HG02981 (cell line): ENCODE measurements at regions not wholly inside any gene's neighbourhood (a gene's known extent, or its start where the extent isn't known, plus 50 kb on each side); places are given as distances from the start of the nearest gene placed in this dataset.

Experiments
- ATAC-seq: cut with Tn5 transposase; IDR thresholded peaks from one replicate; pipeline ENCODE4 v1.9.1; 2021; ENCODE audit warnings: mild to moderate bottlenecking, moderate library complexity; ENCODE audit not compliant: unreplicated experiment

DNA sequence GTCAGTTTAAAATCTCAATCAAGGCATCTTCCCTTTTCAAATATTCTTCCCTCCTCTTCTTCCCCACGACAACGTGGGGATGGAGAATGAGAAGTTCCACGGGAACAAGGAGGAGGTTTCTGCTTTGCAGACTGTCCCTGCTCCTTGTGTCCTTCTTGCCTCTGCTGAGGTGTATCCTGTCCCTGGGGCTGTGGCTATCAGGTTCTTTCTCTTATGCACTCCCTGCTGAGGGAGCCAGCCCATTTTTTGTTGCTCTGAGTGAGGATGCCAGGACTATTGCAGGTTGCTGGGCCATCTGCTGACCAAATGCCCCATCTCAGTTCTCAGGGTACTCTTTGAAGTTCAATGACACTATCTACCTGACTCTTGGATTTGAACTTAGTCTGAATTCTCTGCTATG is 533.6 kb downstream of the RNF144B start:
- ATAC-seq, result no peak

DNA sequence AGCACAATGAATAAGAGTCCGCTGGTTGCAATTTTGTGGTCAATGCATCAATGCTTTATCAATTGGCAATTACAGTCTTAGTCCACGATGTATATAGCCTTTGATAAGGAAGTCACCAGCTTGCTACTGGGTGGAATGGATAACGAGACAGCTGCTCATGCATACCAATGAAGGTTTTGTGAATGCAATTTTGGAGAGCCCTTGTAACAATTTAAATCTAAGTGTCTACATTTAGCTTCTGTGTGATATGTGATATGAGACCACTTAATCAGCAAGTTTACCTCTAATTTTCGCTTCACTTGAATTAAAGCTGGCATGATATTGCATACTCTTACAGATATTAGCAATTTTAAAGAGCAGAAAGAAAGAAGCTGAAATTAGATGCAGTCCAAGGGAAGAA is 543.9 kb downstream of the RNF144B start:
- ATAC-seq, result no peak

DNA sequence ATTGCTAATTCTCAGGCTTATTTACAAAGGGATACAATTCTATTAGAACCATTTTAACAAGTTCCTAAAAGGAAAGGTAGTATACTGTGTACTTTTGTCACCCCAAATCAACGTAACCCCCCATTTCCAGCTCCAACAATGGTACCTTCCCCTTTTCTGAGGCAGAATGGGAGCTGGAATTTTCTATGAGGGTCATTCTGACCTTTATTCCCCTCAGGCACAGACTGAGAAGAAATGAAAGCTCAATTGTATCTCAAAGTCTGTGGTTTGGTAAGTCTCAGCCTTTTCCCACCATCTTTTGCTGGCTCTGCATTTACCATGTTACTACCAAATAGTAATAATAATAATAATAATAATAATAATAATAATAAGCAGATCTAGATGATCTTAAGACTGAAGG is 571.0 kb downstream of the RNF144B start:
- no peak for ATAC-seq

DNA sequence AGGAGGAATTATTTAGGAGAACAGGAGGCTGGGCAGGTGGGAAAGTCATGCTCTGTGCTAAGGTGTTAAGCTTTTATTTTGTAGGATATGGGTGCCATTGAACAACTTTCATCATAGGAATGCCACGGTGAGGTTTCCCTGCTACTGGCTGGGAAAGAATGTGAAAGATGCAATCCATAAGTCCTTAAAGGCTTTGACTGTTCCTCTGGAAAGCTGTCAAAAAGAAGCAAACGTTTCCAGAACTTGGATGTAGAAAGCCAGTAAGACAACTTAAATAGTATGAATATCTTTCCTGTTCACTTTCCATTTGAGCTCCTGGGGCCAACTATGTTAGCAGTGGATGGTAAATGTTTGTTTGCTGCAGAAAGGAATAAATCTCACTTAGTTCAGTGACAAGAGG is 574.4 kb downstream of the RNF144B start:
- ATAC-seq, result no peak

DNA sequence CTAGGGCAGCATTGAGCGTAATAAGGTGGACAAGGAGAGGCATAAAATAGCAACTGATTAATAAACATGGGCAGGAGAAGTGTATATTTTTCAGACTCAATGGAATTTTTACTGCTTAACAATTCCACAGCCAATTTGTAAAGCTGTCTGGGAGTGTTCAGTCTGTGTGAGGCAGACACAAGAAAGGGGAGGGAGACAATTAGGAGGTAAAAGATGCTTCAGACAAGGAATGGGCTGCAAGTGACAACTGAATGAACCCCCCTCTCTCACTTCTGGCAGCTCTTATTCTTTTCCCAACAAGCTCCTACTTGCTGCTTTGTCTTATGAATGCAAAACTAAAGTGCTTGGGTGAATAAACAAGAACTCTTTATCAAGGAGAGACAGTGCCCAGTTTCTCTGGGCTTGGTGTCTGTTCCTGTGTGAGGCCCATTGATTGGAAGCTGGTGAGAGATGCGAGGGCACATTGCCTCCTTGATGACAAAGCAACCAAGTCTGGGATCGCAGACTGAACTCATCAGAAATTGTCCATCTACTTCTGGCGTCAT is 575.3 kb downstream of the RNF144B start:
- ATAC-seq, result no peak

DNA sequence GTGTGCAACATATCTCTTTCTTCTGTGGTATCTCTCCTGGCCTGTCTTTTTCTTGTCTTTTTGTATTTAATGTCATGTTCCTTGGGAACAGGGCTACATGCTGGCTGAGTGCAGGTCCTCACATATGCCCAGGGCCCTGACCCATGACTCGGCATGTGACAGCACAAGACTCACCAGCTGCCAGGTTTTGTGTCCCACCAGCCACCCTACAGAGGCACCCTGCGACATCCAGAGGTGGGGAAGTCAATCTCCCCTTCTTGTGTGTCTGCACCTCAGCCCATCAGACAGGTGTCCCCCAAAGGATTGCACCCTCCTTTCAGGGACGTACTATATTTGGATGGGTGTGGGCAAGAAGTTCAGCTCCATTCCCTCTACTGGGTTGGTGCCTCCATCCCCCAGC is 576.3 kb downstream of the RNF144B start:
- ATAC-seq, result no peak

DNA sequence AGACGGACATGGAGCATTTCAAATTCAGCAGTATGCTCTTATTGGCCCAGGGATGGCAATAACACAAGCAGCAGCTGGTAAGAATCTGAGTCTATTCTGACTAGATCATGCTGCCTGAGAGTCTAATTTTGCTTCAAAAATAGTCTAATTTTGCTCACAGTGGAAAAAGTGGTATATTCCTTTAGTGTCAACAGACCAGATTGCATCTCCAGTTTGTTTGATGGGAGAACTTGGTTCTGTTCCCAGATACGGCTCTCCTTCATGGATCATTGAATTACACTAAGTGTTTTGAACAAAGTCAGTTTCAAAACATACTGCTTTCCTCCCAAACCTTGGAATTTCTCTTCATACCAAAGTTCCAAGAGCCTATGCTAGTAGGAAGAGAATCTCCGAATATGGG is 586.1 kb downstream of the RNF144B start:
- no peak for ATAC-seq

DNA sequence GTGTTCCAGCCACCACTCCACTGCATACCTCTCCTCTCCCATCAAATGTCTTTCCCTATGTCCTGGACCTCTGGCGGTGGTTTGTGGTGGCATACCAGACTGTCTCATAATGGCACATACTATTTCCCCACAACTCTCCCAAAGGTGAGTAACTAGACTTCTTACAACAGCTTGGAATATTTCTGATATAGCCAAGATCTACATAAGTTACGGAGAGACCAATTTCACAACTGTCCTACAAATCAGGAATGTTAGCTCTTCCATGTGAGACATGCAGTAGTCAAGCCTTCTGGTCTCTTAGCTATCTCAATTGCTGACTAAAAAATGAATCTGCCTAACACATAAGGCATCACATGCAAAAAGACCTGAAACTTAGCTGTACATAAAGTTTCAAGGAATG is 588.9 kb downstream of the RNF144B start:
- no peak for ATAC-seq

DNA sequence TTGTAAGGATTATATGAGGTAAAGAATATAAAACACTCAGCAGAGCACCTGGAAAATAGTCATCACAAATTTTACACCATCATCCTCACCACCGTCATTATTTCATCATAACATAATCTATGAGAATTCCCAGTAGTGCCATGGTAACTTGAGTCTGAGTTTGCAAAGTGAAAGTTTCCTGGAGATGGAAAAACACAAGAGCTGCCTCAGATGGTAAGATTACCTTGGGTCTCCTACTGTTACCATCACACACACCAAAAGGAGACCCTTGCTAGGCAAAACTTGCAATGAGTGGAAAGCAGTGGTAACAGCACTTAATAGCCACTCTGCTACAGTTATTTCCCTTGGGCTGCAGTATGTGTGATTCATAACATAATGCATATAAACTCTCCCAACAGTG is 589.8 kb downstream of the RNF144B start:
- ATAC-seq, result no peak

DNA sequence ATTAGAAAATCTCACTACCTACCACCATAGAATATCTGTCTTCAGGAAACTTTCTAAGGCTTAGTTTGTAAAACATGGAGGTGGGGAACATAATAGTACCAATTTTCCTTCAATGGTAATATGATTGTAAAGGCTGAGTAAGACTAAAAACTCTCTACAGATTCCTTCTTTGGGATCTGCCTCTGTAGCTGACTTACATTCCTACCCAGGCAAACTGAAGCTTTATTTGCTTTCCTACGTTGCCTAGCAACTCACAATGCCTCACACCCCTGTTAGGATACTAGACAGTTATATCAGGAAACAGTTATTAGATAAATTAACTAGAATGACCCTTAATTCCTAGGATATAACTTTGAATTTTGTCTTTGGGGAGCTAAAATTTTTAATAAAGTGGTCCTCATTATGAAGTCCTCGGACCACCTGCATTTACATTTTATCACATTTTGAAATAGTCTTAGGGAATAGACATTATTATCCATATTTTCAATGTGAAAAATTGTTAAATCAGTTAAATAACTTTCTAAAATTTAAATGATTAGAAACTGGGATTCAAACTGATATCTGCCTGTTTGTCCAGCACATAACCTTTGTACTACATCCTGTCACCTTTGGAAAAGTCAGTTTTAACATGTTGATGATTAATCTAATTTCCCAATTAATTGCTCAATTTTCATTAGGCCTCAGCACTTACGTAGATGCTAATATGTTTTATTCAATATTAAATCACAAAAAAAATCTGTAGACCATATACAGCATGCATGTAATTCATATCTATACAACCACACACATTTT is 591.4 kb downstream of the RNF144B start:
- no peak for ATAC-seq

DNA sequence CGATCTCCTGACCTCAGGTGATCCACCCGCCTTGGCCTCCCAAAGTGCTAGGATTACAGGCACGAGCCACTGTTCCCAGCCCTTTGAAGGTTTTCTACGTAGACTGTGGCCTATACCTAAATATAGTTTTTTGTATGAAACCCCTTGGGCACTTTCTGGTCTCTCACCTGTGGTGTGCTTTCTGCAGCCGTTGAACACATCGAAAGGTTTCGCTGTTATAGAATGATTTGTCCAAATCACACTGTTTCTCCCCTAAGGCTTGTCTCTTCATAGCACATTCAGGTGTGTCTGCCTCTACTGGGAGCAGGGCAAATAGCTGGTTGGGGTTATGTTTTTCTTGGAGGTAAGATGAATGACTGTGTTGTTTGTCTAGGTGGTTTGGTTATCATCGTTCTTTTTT is 597.9 kb downstream of the RNF144B start:
- no peak for ATAC-seq

DNA sequence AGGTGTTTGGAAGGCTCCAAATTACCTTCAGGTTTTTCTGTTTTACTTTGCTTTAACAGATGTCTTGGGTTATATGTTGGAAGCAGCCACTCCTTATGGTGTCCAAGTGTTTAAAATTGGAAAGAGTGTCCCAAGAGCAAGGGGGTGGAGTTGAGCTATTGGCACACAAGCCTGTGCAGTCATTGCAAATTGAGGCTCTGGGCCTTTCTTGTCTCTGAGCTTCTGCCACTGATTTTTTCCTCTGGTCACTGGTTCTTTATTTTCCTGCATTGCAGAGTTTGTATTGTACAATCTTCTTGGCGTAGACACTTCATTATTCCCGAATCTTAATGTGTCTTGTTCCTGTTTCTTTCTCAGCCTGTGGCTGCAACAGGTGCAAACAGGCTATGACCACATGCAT is 598.8 kb downstream of the RNF144B start:
- no peak for ATAC-seq

DNA sequence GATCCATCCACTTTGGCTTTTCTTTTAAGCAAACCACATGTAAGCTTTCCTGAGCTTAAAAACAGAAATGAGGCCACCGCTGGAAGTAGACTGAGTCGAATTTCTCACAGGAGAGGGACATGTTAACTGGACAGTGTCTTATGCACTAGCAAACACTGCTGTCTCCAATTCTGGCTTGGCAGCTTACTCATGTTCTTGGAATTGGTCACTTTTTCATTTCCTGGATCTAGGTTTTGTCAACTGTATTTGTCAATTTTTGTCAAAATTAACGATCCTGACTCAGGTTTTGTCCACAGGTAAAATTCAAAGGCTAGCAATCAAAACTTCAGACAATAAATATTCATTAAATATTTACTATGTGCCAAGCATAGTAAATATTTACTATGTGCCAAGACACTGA is 601.5 kb downstream of the RNF144B start:
- no peak for ATAC-seq

DNA sequence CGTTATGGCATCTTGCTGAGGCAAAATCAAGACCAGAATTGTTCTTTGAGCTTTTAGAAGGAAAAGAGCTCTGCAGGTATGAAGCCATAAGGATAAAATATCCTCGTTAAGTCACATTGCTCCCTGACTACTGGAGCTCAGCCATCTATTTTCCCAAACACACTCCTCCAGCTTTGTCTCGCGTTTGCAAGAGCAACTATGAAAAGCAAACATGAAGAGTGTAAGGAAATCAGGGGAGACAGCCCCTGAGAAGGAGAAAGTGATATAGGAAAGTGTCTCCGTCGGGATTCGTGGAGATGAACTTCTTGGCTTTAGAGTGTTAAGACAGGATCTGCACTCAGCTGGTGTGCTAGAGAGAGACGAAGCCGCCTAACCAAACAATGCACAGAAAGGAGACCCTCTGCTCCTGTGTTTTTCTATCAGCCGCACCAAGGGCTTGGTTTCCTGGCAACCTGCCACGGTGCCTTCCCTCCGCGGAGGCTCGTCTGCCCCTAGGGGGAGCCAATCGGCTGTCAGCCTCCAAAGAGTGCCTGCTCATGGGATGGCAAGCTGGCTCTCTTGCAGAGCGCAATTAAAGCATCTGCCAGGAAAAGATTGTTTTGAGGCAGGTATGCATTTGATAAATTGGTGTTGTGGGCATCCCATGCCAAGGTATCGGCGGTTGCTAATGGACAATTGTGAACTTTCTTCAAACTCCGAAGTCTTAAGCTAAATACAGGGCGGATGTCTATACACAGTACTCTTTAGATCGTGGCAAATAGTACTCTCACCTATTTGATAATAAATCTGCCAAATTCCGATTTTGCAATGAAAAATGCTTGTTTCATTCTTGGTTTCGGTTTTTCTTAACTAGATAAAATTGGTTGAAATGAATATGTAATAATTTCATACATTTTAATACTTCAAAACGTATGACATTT is 603.2 kb downstream of the RNF144B start:
- peak; percentile 79 for ATAC-seq

DNA sequence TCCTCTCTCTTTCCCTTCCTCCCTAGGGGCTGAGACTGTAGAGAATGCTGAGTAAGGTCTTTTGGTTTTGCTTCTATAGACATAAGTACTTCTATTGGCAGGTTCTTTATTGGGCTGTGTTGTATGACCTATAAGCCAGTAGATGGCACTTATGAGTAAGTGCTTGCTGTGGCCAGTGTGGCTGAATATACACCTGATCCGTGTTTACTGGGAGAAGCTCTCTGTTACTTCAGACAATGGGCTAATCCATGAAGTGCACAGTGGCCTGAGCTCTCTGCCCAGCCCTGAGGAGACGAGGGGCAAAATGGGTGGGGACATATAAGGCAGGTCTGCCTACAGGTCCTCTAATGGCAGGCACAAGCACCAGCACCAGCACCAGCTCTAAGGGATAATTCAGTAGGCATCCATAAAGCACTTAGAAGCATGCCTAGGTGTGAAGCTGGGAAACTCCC is 610.3 kb downstream of the RNF144B start:
- peak; percentile 99 for ATAC-seq

DNA sequence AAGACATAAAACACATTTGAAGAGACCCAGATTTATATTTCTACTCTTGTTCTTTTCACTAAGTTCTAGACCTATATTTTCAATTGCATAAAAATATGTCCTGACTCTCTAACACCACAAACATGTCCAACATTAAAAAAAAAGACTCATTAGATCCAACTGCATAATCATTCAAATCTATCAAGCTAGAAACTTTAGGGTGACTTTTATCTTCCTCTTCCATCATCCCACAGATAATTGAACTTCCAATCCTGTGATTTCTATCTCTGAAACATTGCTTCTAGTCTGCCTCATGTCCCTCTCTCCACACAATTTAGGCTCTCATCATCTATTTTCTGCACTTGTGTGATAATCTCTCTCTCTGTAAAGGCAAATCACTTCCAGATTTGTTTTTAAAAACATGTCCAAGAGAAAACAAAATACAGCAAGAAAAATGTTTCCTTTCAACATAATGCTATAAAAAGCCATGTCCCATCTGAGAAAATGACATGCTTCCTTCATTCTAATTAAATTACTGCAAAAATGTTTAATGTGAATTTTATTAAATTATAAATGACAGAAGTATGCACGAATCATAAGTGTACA is 615.9 kb downstream of the RNF144B start:
- no peak for ATAC-seq

DNA sequence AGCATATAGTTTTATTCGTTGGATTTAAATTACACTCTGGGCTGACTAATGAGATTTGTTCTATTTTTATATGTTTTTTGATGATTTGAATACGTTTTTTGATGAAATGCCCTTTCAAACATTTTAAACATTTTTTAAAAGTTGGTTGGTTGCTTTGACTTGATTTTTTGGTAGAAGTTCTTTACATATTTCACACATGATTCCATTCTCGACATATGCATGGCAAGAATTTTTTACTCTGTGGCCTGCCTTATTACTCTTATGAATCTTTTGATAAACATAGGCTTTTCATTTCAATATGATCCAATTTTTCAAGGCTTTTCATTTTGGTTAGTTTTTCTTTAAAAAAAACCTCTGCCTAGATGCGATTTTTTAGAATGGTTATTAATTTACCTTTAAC is 617.0 kb downstream of the RNF144B start:
- no peak for ATAC-seq

DNA sequence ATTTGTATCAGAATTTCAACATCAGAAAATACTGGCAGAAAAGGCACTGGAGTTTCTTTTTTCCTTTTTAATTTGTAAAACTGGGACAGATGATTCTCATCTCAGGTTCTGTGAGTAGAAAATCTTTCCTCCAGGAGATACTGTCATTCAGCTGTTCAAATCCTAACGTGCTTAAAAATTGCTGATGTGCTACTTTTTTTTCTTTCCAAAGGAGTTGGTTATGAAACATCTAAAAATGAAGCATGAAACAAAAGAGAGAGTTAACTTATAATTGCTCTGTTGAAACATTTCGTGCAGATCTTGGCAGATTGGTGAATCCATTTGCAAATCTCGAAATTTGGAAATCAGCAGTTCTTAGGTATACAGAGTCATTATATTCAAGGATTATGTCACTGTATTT is 622.6 kb downstream of the RNF144B start:
- no peak for ATAC-seq

DNA sequence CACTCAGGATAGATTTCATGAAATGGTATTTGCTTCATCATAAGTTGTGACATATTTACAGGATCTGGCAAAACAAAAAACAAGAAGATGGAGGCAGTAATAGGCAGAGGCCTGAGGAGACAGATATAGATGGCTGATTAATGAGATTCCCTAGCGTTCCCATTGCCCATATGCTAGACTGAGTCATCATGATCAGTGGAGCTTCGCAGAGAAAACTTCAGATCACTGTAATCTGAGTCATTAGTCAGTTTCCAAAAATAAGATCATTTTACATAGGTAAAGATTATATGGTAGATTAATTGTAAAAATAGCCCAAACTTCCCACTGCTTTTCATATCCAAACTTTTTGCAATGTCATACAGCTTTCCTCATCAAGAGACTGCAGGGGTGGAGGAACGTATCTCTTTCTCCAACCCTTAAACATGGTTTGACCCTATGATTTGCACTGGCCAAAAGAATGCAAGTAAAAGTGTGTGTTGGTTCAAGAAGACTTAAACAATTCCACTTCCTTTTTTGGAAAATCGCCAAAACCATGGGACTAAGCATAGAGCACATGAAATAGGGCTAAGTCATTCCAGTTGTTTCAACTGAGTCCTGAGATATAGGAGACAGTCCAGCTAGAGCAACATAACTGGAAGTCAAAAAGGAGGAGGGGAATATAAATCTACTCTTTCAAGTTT is 626.0 kb downstream of the RNF144B start:
- ATAC-seq, result no peak

DNA sequence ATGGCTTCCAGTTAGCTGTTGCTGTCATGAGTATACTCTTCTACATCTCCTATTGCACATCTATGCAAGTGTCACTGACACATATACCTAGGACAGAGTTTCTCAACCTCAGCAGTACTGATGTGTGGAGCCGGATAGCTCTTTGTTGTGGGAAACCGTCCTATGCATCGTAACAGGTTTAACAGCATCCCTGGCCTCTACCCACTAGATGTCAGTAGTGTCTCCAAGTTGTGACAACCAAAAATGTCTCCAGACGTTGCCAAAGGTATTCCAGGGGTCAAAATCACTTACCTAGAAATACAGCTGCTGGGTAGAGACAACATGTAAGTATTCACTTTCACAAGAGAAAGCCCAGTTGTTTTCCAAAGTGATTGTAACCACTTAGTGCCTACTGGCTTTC is 637.6 kb downstream of the RNF144B start:
- ATAC-seq, result no peak

DNA sequence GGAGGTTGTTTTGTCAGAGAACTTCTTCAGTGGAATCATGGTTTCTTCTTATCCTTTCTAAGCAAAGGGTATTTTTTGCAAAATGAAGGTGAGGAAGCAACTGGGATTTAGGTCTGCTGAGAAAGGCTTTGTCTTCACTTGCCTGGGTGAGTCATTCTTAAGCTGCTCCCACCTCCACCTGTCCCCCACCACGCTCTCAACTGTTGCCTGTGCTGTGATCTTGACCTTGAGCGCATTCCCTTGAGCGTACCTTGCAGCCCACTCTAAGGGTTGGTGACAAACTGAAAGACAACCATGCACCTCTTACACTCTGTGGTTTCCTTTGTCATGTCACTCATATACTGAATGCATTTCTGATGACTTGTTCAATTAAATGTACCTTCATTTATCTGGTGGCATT is 641.1 kb downstream of the RNF144B start:
- ATAC-seq, result no peak
